H9 (cell line): ENCODE measurements at regions not wholly inside any gene's neighbourhood (a gene's known extent, or its start where the extent isn't known, plus 50 kb on each side); places are given as distances from the start of the nearest gene placed in this dataset.

ENCODE experiments used
- DNase-seq: peaks from one replicate; pipeline ENCODE4 v3.0.0-alpha.2; 2017
- H2AFZ ChIP-seq: one replicate; pipeline ENCODE4 v1.6.1; 2013; ENCODE audit warnings: mild to moderate bottlenecking, low read length, control low read depth, moderate library complexity
- H2AK5ac ChIP-seq: 2 replicates; pipeline ENCODE4 v1.6.1; 2013; ENCODE audit warnings: low read length, control low read depth, mixed read lengths; ENCODE audit not compliant: insufficient read length
- H2BK120ac ChIP-seq: one replicate; pipeline ENCODE4 v1.6.1; 2013; ENCODE audit warnings: low read depth, mild to moderate bottlenecking, low read length, control low read depth, inconsistent platforms; ENCODE audit not compliant: poor library complexity, severe bottlenecking
- H2BK12ac ChIP-seq: 2 replicates; pipeline ENCODE4 v1.6.1; 2013; ENCODE audit warnings: low read length, control low read depth, mixed read lengths, low read depth; ENCODE audit not compliant: insufficient read length
- H2BK15ac ChIP-seq: 2 replicates; pipeline ENCODE4 v1.6.1; 2013; ENCODE audit warnings: low read depth, low read length, control low read depth
- H2BK20ac ChIP-seq: one replicate; pipeline ENCODE4 v1.6.1; 2013; ENCODE audit warnings: low read depth, mild to moderate bottlenecking, low read length, control low read depth, inconsistent platforms; ENCODE audit not compliant: poor library complexity, severe bottlenecking
- H2BK5ac ChIP-seq: 2 replicates; pipeline ENCODE4 v1.6.1; 2013; ENCODE audit warnings: low read length, control low read depth, mixed read lengths; ENCODE audit not compliant: insufficient read length
- H3K14ac ChIP-seq: 2 replicates; pipeline ENCODE4 v1.6.1; 2013; ENCODE audit warnings: low read length, control low read depth; ENCODE audit not compliant: insufficient read depth
- H3K18ac ChIP-seq: 2 replicates; pipeline ENCODE4 v1.6.1; 2013; ENCODE audit warnings: low read depth, mild to moderate bottlenecking, mixed read lengths, low read length, control low read depth; ENCODE audit not compliant: insufficient read length
- H3K23ac ChIP-seq: 2 replicates; pipeline ENCODE4 v1.6.1; 2013; ENCODE audit warnings: low read length, control low read depth, mixed read lengths, low read depth; ENCODE audit not compliant: insufficient read length
- H3K23me2 ChIP-seq: 2 replicates; pipeline ENCODE4 v1.6.1; 2013; ENCODE audit warnings: low read depth, mild to moderate bottlenecking, mixed read lengths, low read length, control low read depth; ENCODE audit not compliant: insufficient read length, poor library complexity, severe bottlenecking
- H3K27ac ChIP-seq: 2 replicates; pipeline ENCODE4 v1.5.1; 2013; ENCODE audit warnings: low read length, control low read depth, mixed read lengths, low read depth; ENCODE audit not compliant: insufficient read length
- H3K27me3 ChIP-seq: 2 replicates; pipeline ENCODE4 v1.6.1; 2013; ENCODE audit warnings: low read length, control low read depth, inconsistent platforms; ENCODE audit not compliant: insufficient read depth
- H3K4ac ChIP-seq: 2 replicates; pipeline ENCODE4 v1.6.1; 2013; ENCODE audit warnings: low read depth, mild to moderate bottlenecking, control low read depth, inconsistent platforms, low read length, moderate library complexity
- H3K4me1 ChIP-seq: 2 replicates; pipeline ENCODE4 v1.6.1; 2013; ENCODE audit warnings: low read length, control low read depth, inconsistent platforms; ENCODE audit not compliant: insufficient read depth
- H3K4me2 ChIP-seq: 2 replicates; pipeline ENCODE4 v1.6.1; 2013; ENCODE audit warnings: low read length, control low read depth, mixed read lengths; ENCODE audit not compliant: insufficient read length, insufficient read depth
- H3K56ac ChIP-seq: 2 replicates; pipeline ENCODE4 v1.6.1; 2013; ENCODE audit warnings: low read depth, mild to moderate bottlenecking, mixed read lengths, low read length, control low read depth; ENCODE audit not compliant: insufficient read length
- H3K79me1 ChIP-seq: 2 replicates; pipeline ENCODE4 v1.6.1; 2013; ENCODE audit warnings: low read depth, mild to moderate bottlenecking, moderate library complexity, low read length, control low read depth, inconsistent platforms; ENCODE audit not compliant: insufficient read depth, poor library complexity, severe bottlenecking
- H3K79me2 ChIP-seq: 2 replicates; pipeline ENCODE4 v1.6.1; 2013; ENCODE audit warnings: low read length, control low read depth, inconsistent platforms; ENCODE audit not compliant: insufficient read depth
- H3K9ac ChIP-seq: 2 replicates; pipeline ENCODE4 v1.6.1; 2013; ENCODE audit warnings: low read length, control low read depth, mixed read lengths; ENCODE audit not compliant: insufficient read length; ENCODE audit errors: extremely low read depth
- H3K9me3 ChIP-seq: one replicate; pipeline ENCODE4 v1.6.1; 2013; ENCODE audit warnings: low read depth, low read length, inconsistent platforms; ENCODE audit not compliant: control insufficient read depth
- H3T11ph ChIP-seq: one replicate; pipeline ENCODE4 v1.6.1; 2013; ENCODE audit warnings: mild to moderate bottlenecking, low read length, control low read depth, inconsistent platforms
- H4K20me1 ChIP-seq: one replicate; pipeline ENCODE4 v1.6.1; 2013; ENCODE audit not compliant: control insufficient read depth, insufficient read length, insufficient read depth
- H4K5ac ChIP-seq: 2 replicates; pipeline ENCODE4 v1.6.1; 2013; ENCODE audit warnings: low read depth, mild to moderate bottlenecking, mixed read lengths, low read length, control low read depth; ENCODE audit not compliant: insufficient read length
- H4K8ac ChIP-seq: replicated peaks from 2 replicates; pipeline ENCODE4 v1.6.1; 2013; ENCODE audit warnings: low read length, control low read depth, mixed read lengths, low read depth; ENCODE audit not compliant: insufficient read length
- H4K91ac ChIP-seq: 2 replicates; pipeline ENCODE4 v1.6.1; 2013; ENCODE audit warnings: low read depth, mild to moderate bottlenecking, moderate library complexity, mixed read lengths, low read length, control low read depth; ENCODE audit not compliant: insufficient read length
- H3K27ac Mint-ChIP-seq, 3 experiments: 2 replicates in 2 of 3; 3 replicates in 1 of 3; pipeline ENCODE4 v1.8.0; 2020 to 2021; ENCODE audit warnings: mixed read lengths in 3 of 3, mild to moderate bottlenecking in 1 of 3, moderate library complexity in 1 of 3
- H3K27me3 Mint-ChIP-seq: 2 replicates; pipeline ENCODE4 v1.8.0; 2021; ENCODE audit warnings: low read depth, mild to moderate bottlenecking, moderate library complexity, mixed read lengths
- H3K36me3 Mint-ChIP-seq, 3 experiments: 2 replicates in 2 of 3; 3 replicates in 1 of 3; pipeline ENCODE4 v1.8.0; 2020 to 2021; ENCODE audit warnings: low read depth in 3 of 3, mixed read lengths in 3 of 3; ENCODE audit not compliant: insufficient read depth in 1 of 3
- H3K4me1 Mint-ChIP-seq, 2 experiments: 2 replicates each; pipeline ENCODE4 v1.8.0; 2020; ENCODE audit warnings: mixed read lengths in 2 of 2
- H3K4me3 Mint-ChIP-seq, 2 experiments: 2 replicates in 1 of 2; 3 replicates in 1 of 2; pipeline ENCODE4 v1.8.0; 2020 to 2021; ENCODE audit warnings: mild to moderate bottlenecking in 2 of 2, mixed read lengths in 2 of 2, moderate library complexity in 1 of 2
- H3K9me3 Mint-ChIP-seq, 2 experiments: 2 replicates in 1 of 2; 3 replicates in 1 of 2; pipeline ENCODE4 v1.8.0; 2020; ENCODE audit warnings: mild to moderate bottlenecking in 2 of 2, mixed read lengths in 2 of 2, moderate library complexity in 1 of 2
- WGBS: extraction: QIAGEN DNeasy Blood & Tissue Kit; methylation state at CpG from one replicate; pipeline ENCODE4 v1.1.7; 2013; ENCODE audit warnings: missing lambda C conversion rate, low lambda C conversion rate, mixed read lengths; ENCODE audit not compliant: insufficient read length; ENCODE audit errors: extremely low coverage; 5-methylcytosine and 5-hydroxymethylcytosine counted together
- TF ChIP-seq, protein P1 (sequence below): fragments of 200-600 bp; sonication (generic); conservative IDR thresholded peaks from 3 replicates; pipeline ENCODE4 v1.8.0; 2021; ENCODE audit warnings: antibody characterized with exemption, mild to moderate bottlenecking

DNA sequence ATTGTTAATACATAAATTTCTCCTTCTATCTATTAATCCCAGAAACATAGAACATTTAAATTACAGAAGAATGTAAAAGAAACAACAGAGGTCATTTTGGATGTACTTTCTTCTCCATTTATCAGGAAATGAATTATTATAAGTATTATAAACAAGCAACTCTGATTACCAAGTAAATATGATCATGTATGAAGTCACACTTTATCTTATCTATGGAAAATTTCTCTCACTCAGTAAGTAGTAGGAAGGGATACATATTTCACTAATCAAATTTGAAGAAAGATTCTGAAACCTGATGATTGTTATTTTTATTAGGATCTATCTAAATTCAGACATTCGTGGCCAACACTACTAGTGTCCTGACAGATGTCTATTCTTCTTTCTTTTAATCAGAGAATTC, 770.7 kb downstream of the LTN1 start:
- no peak overlapping the region for H3K27ac Mint-ChIP-seq
- Histone ChIP-seq H3K56ac (no peak overlapping the region), H4K8ac (no peak overlapping the region), H2BK5ac (no peak overlapping the region), H3K27me3 (no peaks in the 10 kb centered on the region), H3K23ac (no peak overlapping the region), H3K4ac (no peak overlapping the region), H3K9me3 (no peaks in the 10 kb centered on the region), H2BK120ac (no peak overlapping the region), H3K4me1 (no peaks in the 10 kb centered on the region), H2BK20ac (no peak overlapping the region), H3K79me2 (no peaks in the 10 kb centered on the region), H2AFZ (no peak overlapping the region), H2AK5ac (no peak overlapping the region), H3K18ac (no peak overlapping the region), H4K5ac (no peak overlapping the region), H3K4me2 (no peak overlapping the region), H3T11ph (no peak overlapping the region), H3K14ac (no peak overlapping the region), H3K9ac (no peak overlapping the region), H2BK15ac (no peak overlapping the region), H4K20me1 (no peaks in the 10 kb centered on the region), H3K79me1 (no peaks in the 10 kb centered on the region), H2BK12ac (no peak overlapping the region), H3K27ac (no peak overlapping the region), H4K91ac (no peak overlapping the region), H3K23me2 (no peaks in the 10 kb centered on the region)
- no peak overlapping the region for H3K4me3 Mint-ChIP-seq
- peaks cover 0 to 5% of the 10 kb centered on the region in 2 experiments; a peak in 2 of 4 replicates for H3K4me1 Mint-ChIP-seq
- no CpG with 5 or more reads among the region's 1 CpG for WGBS
- DNase-seq, result no peak
- no peaks in the 10 kb centered on the region; a peak in 1 of 5 replicates for H3K9me3 Mint-ChIP-seq
- H3K36me3 Mint-ChIP-seq, result peaks cover 0 to 3% (median 0%) of the 10 kb centered on the region in 3 experiments; a peak in 1 of 7 replicates
- TF ChIP-seq, protein P1, sequence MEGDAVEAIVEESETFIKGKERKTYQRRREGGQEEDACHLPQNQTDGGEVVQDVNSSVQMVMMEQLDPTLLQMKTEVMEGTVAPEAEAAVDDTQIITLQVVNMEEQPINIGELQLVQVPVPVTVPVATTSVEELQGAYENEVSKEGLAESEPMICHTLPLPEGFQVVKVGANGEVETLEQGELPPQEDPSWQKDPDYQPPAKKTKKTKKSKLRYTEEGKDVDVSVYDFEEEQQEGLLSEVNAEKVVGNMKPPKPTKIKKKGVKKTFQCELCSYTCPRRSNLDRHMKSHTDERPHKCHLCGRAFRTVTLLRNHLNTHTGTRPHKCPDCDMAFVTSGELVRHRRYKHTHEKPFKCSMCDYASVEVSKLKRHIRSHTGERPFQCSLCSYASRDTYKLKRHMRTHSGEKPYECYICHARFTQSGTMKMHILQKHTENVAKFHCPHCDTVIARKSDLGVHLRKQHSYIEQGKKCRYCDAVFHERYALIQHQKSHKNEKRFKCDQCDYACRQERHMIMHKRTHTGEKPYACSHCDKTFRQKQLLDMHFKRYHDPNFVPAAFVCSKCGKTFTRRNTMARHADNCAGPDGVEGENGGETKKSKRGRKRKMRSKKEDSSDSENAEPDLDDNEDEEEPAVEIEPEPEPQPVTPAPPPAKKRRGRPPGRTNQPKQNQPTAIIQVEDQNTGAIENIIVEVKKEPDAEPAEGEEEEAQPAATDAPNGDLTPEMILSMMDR, result no peak
- no peaks in the 10 kb centered on the region for H3K27me3 Mint-ChIP-seq
